Activated naive CD4-positive, alpha-beta T cell treated with anti-CD3 and anti-CD28 coated beads, Interleukin-2, amount 50 U/mL, for 72 hours (primary cell): ENCODE measurements at regions not wholly inside any gene's neighbourhood (a gene's known extent, or its start where the extent isn't known, plus 50 kb on each side); places are given as distances from the start of the nearest gene placed in this dataset.
"Not testable (repeated sequence)": the region's sequence is repeated elsewhere in the genome, so short reads cannot be mapped to it uniquely, and the experiment has no call there.

Experiments
- ATAC-seq, 2 donors: fragments of 150-1000 bp; cut with Tn5 transposase; 2 replicates each; pipeline ENCODE4 v1.10.0; 2021; ENCODE audit warnings: mild to moderate bottlenecking in 2 of 2, moderate library complexity in 2 of 2
- DNase-seq, 2 donors: peaks; one replicate each; pipeline ENCODE4 v3.0.0; 2021 to 2022; ENCODE audit warnings: low spot score in 2 of 2
- H3K27ac Mint-ChIP-seq, 2 donors: one replicate each; pipeline ENCODE4 v1.8.0; 2022; ENCODE audit warnings: mild to moderate bottlenecking in 2 of 2, mixed read lengths in 2 of 2
- H3K36me3 Mint-ChIP-seq, 2 donors: one replicate each; pipeline ENCODE4 v1.8.0; 2022; ENCODE audit warnings: mixed read lengths in 2 of 2
- H3K9me3 Mint-ChIP-seq, 2 donors: one replicate each; pipeline ENCODE4 v1.8.0; 2022; ENCODE audit warnings: mixed read lengths in 2 of 2

- ATAC-seq (no peak), DNase-seq (no peak)
- no peak overlapping the region for H3K27ac Mint-ChIP-seq
- H3K36me3 Mint-ChIP-seq: peaks cover 0 to 4% of the 10 kb centered on the region in 2 donors
- H3K9me3 Mint-ChIP-seq: peaks cover 5% of the 10 kb centered on the region in 2 donors
These were observed 255.2 kb downstream of the ACKR3 start for GRCh38 chr2:236824836-236825235.

GRCh38 chr2:236825989-236826510 is 256.4 kb downstream of the ACKR3 start:
- DNase-seq (no peak), ATAC-seq (no peak)
- peaks cover 0 to 4% of the 10 kb centered on the region in 2 donors for H3K36me3 Mint-ChIP-seq
- H3K27ac Mint-ChIP-seq: no peak overlapping the region
- H3K9me3 Mint-ChIP-seq: peaks cover 5% of the 10 kb centered on the region in 2 donors

- ATAC-seq: no peak
- no peak for DNase-seq
These were observed 257.1 kb downstream of the ACKR3 start for GRCh38 chr2:236826606-236827156.

GRCh38 chr2:236827997-236828396 is 257.7 kb upstream of the COPS8 start:
- ATAC-seq (no peak), DNase-seq (no peak)
- Mint-ChIP-seq H3K36me3 (no peaks in the 10 kb centered on the region), H3K27ac (no peak overlapping the region), H3K9me3 (no peaks in the 10 kb centered on the region)

More at GRCh38 chr2:236826606-236827156, 257.1 kb downstream of the ACKR3 start:
- Mint-ChIP-seq H3K27ac (no peak overlapping the region), H3K36me3 (peaks cover 0 to 4% of the 10 kb centered on the region in 2 donors), H3K9me3 (peaks cover 5% of the 10 kb centered on the region in 2 donors)

- DNase-seq (no peak), ATAC-seq (no peak)
- no peaks in the 10 kb centered on the region for H3K36me3 Mint-ChIP-seq
- H3K9me3 Mint-ChIP-seq: no peaks in the 10 kb centered on the region
- H3K27ac Mint-ChIP-seq: no peak overlapping the region
These were observed 256.9 kb upstream of the COPS8 start for GRCh38 chr2:236828820-236829219.

- no peaks in the 10 kb centered on the region for H3K9me3 Mint-ChIP-seq
- no peak overlapping the region for H3K27ac Mint-ChIP-seq
- no peaks in the 10 kb centered on the region for H3K36me3 Mint-ChIP-seq
- ATAC-seq (no peak), DNase-seq (no peak)
These were observed 254.8 kb upstream of the COPS8 start for GRCh38 chr2:236830926-236831325.

- ATAC-seq (no peak), DNase-seq (no peak)
- no peaks in the 10 kb centered on the region for H3K9me3 Mint-ChIP-seq
- no peak overlapping the region for H3K27ac Mint-ChIP-seq
- H3K36me3 Mint-ChIP-seq: no peaks in the 10 kb centered on the region
These were observed 254.0 kb upstream of the COPS8 start for GRCh38 chr2:236831698-236832097.

GRCh38 chr2:236833501-236834073 is 252.1 kb upstream of the COPS8 start:
- Mint-ChIP-seq H3K9me3 (no peaks in the 10 kb centered on the region), H3K36me3 (no peaks in the 10 kb centered on the region), H3K27ac (no peak overlapping the region)
- no peak for ATAC-seq
- DNase-seq: no peak

- no peaks in the 10 kb centered on the region for H3K9me3 Mint-ChIP-seq
- no peak for ATAC-seq
- no peak for DNase-seq
- H3K36me3 Mint-ChIP-seq: no peaks in the 10 kb centered on the region
- H3K27ac Mint-ChIP-seq: no peak overlapping the region
These were observed 251.4 kb upstream of the COPS8 start for GRCh38 chr2:236834284-236834683.

GRCh38 chr2:236835307-236836024 is 250.2 kb upstream of the COPS8 start:
- Mint-ChIP-seq H3K9me3 (no peaks in the 10 kb centered on the region), H3K27ac (no peak overlapping the region), H3K36me3 (no peaks in the 10 kb centered on the region)
- DNase-seq (no peak), ATAC-seq (no peak)

- H3K9me3 Mint-ChIP-seq, H3K27ac Mint-ChIP-seq: not testable (repeated sequence)
These were observed 249.7 kb upstream of the COPS8 start for GRCh38 chr2:236836028-236836427.

GRCh38 chr2:236840215-236840614 is 245.5 kb upstream of the COPS8 start:
- no peak for DNase-seq
- ATAC-seq: no peak
- no peaks in the 10 kb centered on the region for H3K36me3 Mint-ChIP-seq
- H3K9me3 Mint-ChIP-seq: no peaks in the 10 kb centered on the region
- H3K27ac Mint-ChIP-seq: no peak overlapping the region

More at GRCh38 chr2:236836028-236836427, 249.7 kb upstream of the COPS8 start:
- DNase-seq, H3K36me3 Mint-ChIP-seq, ATAC-seq: not testable (repeated sequence)

GRCh38 chr2:236840857-236841256 is 244.8 kb upstream of the COPS8 start:
- Mint-ChIP-seq H3K9me3 (no peaks in the 10 kb centered on the region), H3K36me3 (no peaks in the 10 kb centered on the region), H3K27ac (no peak overlapping the region)
- ATAC-seq (no peak), DNase-seq (no peak)

GRCh38 chr2:236841389-236841788 is 244.3 kb upstream of the COPS8 start:
- ATAC-seq: no peak
- no peaks in the 10 kb centered on the region for H3K9me3 Mint-ChIP-seq
- DNase-seq: no peak
- H3K27ac Mint-ChIP-seq: no peak overlapping the region
- no peaks in the 10 kb centered on the region for H3K36me3 Mint-ChIP-seq

GRCh38 chr2:236843161-236843968 is 242.3 kb upstream of the COPS8 start:
- H3K36me3 Mint-ChIP-seq: no peaks in the 10 kb centered on the region
- H3K27ac Mint-ChIP-seq: no peak overlapping the region
- ATAC-seq (no peak), DNase-seq (no peak)
- H3K9me3 Mint-ChIP-seq: no peaks in the 10 kb centered on the region

GRCh38 chr2:236844711-236845110 is 241.0 kb upstream of the COPS8 start:
- H3K36me3 Mint-ChIP-seq: no peaks in the 10 kb centered on the region
- ATAC-seq: no peak
- DNase-seq: no peak
- no peaks in the 10 kb centered on the region for H3K9me3 Mint-ChIP-seq
- no peak overlapping the region for H3K27ac Mint-ChIP-seq

GRCh38 chr2:236847023-236847422 is 238.7 kb upstream of the COPS8 start:
- no peak for DNase-seq
- H3K27ac Mint-ChIP-seq: no peak overlapping the region
- H3K36me3 Mint-ChIP-seq: no peaks in the 10 kb centered on the region
- no peaks in the 10 kb centered on the region for H3K9me3 Mint-ChIP-seq
- ATAC-seq: no peak
